Loucy (cell line): ENCODE measurements at regions not wholly inside any gene's neighbourhood (a gene's known extent, or its start where the extent isn't known, plus 50 kb on each side); places are given as distances from the start of the nearest gene placed in this dataset.

Source experiments
- H2AFZ ChIP-seq: fragments of 200-600 bp; sonication (generic); 2 replicates; pipeline ENCODE4 v1.6.0; 2016; ENCODE audit warnings: antibody characterized with exemption, mild to moderate bottlenecking, low read length, moderate library complexity
- H3F3A ChIP-seq: fragments of 200-600 bp; 2 replicates; pipeline ENCODE4 v1.6.0; 2016; ENCODE audit warnings: antibody characterized with exemption, low read depth, mild to moderate bottlenecking
- H3K27me3 ChIP-seq: fragments of 200-600 bp; sonication (generic); 2 replicates; pipeline ENCODE4 v1.6.1; 2014; ENCODE audit warnings: low read length, mild to moderate bottlenecking; ENCODE audit not compliant: insufficient read depth, poor library complexity, severe bottlenecking
- H3K36me3 ChIP-seq: fragments of 200-600 bp; sonication (generic); 2 replicates; pipeline ENCODE4 v1.6.1; 2016; ENCODE audit warnings: low read length; ENCODE audit not compliant: insufficient read depth
- H3K4me1 ChIP-seq: fragments of 200-600 bp; sonication (generic); 2 replicates; pipeline ENCODE4 v1.5.1; 2014; ENCODE audit warnings: low read length, mild to moderate bottlenecking; ENCODE audit not compliant: insufficient read depth, poor library complexity, severe bottlenecking
- H3K4me2 ChIP-seq: fragments of 200-600 bp; sonication (generic); 2 replicates; pipeline ENCODE4 v1.6.0; 2014; ENCODE audit warnings: antibody characterized with exemption, low read length, low read depth, mild to moderate bottlenecking; ENCODE audit not compliant: poor library complexity, severe bottlenecking
- H3K4me3 ChIP-seq: fragments of 200-600 bp; sonication (generic); 2 replicates; pipeline ENCODE4 v1.5.1; 2014; ENCODE audit warnings: low read length, mild to moderate bottlenecking, mixed read lengths; ENCODE audit not compliant: poor library complexity, severe bottlenecking
- H3K79me2 ChIP-seq: fragments of 200-600 bp; sonication (generic); 2 replicates; pipeline ENCODE4 v1.6.1; 2014; ENCODE audit warnings: low read length; ENCODE audit not compliant: insufficient read depth
- H3K9ac ChIP-seq: fragments of 200-600 bp; sonication (generic); 2 replicates; pipeline ENCODE4 v1.6.0; 2014; ENCODE audit warnings: mild to moderate bottlenecking, low read depth, low read length, moderate library complexity; ENCODE audit not compliant: poor library complexity, severe bottlenecking
- H3K9me2 ChIP-seq: fragments of 200-600 bp; sonication (generic); replicated peaks from 2 replicates; pipeline ENCODE4 v1.6.1; 2016; ENCODE audit warnings: low read depth, low read length, mixed read lengths
- H3K9me3 ChIP-seq: fragments of 200-600 bp; sonication (generic); 2 replicates; pipeline ENCODE4 v1.6.1; 2014; ENCODE audit warnings: mild to moderate bottlenecking, antibody characterized with exemption, low read length, low read depth; ENCODE audit not compliant: insufficient read depth
- H4K20me1 ChIP-seq: fragments of 200-600 bp; sonication (generic); 2 replicates; pipeline ENCODE4 v1.6.0; 2014; ENCODE audit warnings: antibody characterized with exemption, low read length, mild to moderate bottlenecking; ENCODE audit not compliant: insufficient read depth, poor library complexity, severe bottlenecking
- EZH2phosphoT487 ChIP-seq: fragments of 200-600 bp; IDR thresholded peaks from 2 replicates; pipeline ENCODE4 v1.6.1; 2018; ENCODE audit warnings: antibody characterized with exemption, mild to moderate bottlenecking, moderate library complexity, borderline replicate concordance
- TF ChIP-seq, protein P1 (sequence below): fragments of 200-600 bp; sonication (generic); conservative IDR thresholded peaks from 2 replicates; pipeline ENCODE4 v1.5.1; 2014; ENCODE audit warnings: mild to moderate bottlenecking, antibody characterized with exemption, low read length

DNA sequence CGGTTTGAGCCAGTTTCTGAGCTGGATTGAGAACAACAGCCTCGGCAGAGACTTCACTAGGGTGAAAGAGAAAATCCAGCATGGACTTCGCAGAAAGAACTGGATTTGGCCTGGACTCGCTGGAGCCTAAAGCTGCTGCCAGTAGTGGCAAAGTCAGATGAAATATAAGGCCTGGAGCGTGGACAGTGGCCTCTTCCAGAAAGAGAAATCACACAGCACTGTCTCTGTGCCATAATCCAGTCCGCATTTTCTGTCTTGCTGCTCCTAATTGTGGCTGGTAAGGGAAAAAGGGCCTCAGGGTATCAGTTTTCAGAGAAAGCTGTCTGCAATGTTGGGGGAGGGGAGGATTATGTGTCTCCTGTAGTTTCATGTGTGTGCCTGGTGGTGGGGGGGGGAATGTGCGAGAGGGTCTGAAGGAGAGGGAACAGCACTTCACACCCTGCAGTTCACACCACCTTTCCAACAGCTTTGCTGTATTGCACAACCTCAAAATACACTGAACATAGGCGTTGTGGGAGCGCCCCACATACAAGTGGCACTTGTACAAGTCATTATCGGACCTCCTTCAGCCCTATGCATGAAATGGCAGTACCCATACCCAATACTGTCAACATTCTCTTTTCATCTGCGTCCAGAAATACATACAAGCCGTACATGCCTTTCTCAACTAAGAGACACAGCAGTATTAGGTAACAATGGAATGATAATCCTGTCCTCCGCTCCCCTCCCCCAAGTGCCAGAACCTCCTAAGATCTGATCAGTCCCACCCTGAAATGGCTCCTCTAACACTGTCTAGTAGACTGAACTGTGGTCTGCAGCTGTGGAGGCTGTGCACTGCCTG is 107.5 kb upstream of the ATF7IP start:
- H2AFZ ChIP-seq = no peak overlapping the region

DNA sequence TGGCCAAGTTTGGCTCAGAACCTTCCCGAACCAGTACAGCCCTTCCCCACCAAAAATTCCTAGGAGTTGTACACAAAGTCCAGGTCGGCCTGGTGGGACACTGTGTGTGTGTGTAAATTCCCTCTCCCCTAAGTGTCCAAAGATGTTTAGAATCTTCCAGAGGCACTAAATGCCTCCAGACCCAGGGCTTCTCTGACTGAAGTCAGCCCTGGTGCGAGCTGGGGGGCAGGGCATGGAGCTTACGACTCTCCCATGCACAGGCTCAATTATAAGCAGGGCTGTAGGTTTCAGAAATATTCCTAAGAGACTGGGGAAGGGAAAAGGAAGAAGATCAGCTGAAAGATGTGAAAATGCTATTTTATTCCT is 106.9 kb upstream of the ATF7IP start:
- Histone ChIP-seq H3K4me1 (peaks cover 45% of the 10 kb centered on the region), H4K20me1 (no peaks in the 10 kb centered on the region), H3K4me2 (peak overlapping the region; percentile 44), H3K36me3 (no peaks in the 10 kb centered on the region), H3F3A (no peaks in the 10 kb centered on the region), H3K9me3 (no peaks in the 10 kb centered on the region), H3K4me3 (peak overlapping the region; percentile 6), H3K9ac (peak overlapping the region; percentile 52), H2AFZ (no peak overlapping the region), H3K79me2 (no peaks in the 10 kb centered on the region), H3K27me3 (no peaks in the 10 kb centered on the region), H3K9me2 (no peaks in the 10 kb centered on the region)
- TF ChIP-seq, protein P1, sequence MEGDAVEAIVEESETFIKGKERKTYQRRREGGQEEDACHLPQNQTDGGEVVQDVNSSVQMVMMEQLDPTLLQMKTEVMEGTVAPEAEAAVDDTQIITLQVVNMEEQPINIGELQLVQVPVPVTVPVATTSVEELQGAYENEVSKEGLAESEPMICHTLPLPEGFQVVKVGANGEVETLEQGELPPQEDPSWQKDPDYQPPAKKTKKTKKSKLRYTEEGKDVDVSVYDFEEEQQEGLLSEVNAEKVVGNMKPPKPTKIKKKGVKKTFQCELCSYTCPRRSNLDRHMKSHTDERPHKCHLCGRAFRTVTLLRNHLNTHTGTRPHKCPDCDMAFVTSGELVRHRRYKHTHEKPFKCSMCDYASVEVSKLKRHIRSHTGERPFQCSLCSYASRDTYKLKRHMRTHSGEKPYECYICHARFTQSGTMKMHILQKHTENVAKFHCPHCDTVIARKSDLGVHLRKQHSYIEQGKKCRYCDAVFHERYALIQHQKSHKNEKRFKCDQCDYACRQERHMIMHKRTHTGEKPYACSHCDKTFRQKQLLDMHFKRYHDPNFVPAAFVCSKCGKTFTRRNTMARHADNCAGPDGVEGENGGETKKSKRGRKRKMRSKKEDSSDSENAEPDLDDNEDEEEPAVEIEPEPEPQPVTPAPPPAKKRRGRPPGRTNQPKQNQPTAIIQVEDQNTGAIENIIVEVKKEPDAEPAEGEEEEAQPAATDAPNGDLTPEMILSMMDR = no peak
- no peak for TF ChIP-seq EZH2phosphoT487

More for the DNA sequence above, 107.5 kb upstream of the ATF7IP start:
- Histone ChIP-seq H3K4me2 (peak overlapping the region; percentile 48), H3F3A (no peaks in the 10 kb centered on the region), H3K36me3 (no peaks in the 10 kb centered on the region), H3K9me3 (no peaks in the 10 kb centered on the region), H3K79me2 (no peaks in the 10 kb centered on the region), H3K4me3 (peak overlapping the region; percentile 6), H3K9me2 (no peaks in the 10 kb centered on the region), H3K27me3 (no peaks in the 10 kb centered on the region), H3K4me1 (peaks cover 45% of the 10 kb centered on the region), H3K9ac (peak overlapping the region; percentile 76), H4K20me1 (no peaks in the 10 kb centered on the region)
- TF ChIP-seq EZH2phosphoT487 = no peak
- TF ChIP-seq, protein P1 = no peak

DNA sequence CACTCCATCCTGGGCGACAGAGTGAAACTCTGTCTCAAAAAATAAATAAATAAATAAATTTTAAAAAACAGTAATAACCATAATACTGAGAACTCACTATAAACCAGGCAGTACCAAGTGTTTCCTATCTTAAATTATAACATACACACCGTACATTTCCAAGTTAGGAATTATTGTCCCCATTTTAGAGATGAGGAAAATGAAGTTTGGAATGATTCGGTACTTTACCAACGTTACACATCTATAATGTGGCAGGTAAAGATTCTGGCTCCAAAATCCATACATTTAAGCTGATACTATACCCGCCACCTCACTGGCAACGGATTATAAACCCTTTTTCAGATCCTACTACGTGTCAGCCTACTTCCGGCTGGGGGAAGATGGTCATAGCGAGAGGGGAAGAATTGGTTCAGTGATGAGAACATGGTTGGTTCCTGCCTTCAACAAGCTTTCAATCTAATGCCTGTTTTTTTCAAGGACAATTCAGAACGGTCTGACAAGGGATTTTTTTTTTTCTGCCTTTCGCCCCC is 105.9 kb upstream of the ATF7IP start:
- no peaks in the 10 kb centered on the region for H3K9me2 ChIP-seq
- no peak overlapping the region for H3K4me2 ChIP-seq
- H3K9ac ChIP-seq = no peak overlapping the region
- 0 out of 2 replicates have a peak, but pooled peaks cover 2% of the 10 kb centered on the region for H3K9me3 ChIP-seq
- peaks cover 45% of the 10 kb centered on the region for H3K4me1 ChIP-seq
- no peaks in the 10 kb centered on the region for H3K27me3 ChIP-seq
- no peaks in the 10 kb centered on the region for H3K79me2 ChIP-seq
- H3F3A ChIP-seq = no peaks in the 10 kb centered on the region
- TF ChIP-seq, protein P1 = no peak
- TF ChIP-seq EZH2phosphoT487 = no peak
- no peaks in the 10 kb centered on the region for H4K20me1 ChIP-seq
- no peaks in the 10 kb centered on the region for H3K36me3 ChIP-seq
- H3K4me3 ChIP-seq = no peak overlapping the region
- H2AFZ ChIP-seq = peak overlapping the region; percentile 79; the same call in 1 of the 2 replicates
